ENCODE measurements at regions not wholly inside any gene's neighbourhood (a gene's known extent, or its start where the extent isn't known, plus 50 kb on each side); places are given as distances from the start of the nearest gene placed in this dataset.

DNA sequence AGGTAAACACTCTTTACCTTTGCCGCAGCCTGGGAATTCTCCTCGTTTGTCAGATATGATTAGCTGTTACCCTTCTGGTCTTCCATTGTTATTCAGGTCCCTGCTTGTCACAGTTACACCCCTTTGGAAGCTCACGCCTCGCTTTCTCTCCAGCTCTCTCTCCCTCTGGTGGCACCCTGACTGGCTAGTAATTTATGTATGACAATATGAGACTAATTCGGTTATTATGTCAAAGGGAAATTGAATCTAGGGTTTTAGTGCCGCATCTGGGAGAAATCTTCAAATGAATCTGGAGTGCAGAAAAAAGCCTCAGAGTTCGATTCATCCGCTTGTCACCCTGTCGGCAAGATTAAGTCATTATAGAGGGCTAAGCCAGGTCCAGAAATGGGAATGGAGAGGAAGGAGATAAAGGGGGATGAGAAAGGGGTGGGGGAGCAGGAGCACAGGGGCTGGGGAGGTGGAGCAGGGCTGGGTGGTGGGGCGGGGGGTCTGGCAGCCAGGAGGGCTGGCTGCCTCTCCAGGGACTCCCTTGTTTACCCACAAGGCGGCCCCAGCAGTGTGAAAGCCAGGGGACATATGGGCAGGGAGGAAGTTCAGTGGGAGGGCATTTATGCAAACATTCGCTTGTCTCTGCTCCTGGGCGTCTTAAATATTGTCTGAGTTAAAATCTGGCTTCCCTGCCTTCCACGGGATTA is 179.0 kb upstream of the NECTIN1 start:
- Histone ChIP-seq H3K9me3 (ENCODE audit: control insufficient read depth, low read depth, low read length) (no peaks in the 10 kb centered on the region), H4K5ac (ENCODE audit: insufficient read length, low read depth, low read length) (no peak overlapping the region), H3T11ph (ENCODE audit: low read length) (no peak overlapping the region), H2BK20ac (ENCODE audit: low read depth, low read length, poor library complexity, severe bottlenecking) (no peak overlapping the region), H2BK5ac (ENCODE audit: insufficient read length, low read length) (no peak overlapping the region), H3K79me2 (ENCODE audit: insufficient read depth, low read length) (no peaks in the 10 kb centered on the region), H3K27me3 (ENCODE audit: insufficient read depth, low read length) (no peaks in the 10 kb centered on the region), H2AK5ac (ENCODE audit: insufficient read length, low read length) (no peak overlapping the region), H3K27ac (ENCODE audit: insufficient read length, low read depth, low read length) (no peak overlapping the region), H2BK120ac (ENCODE audit: low read depth, low read length, poor library complexity, severe bottlenecking) (no peak overlapping the region), H2AFZ (ENCODE audit: low read length) (no peak overlapping the region), H4K20me1 (ENCODE audit: control insufficient read depth, insufficient read depth, insufficient read length) (no peaks in the 10 kb centered on the region), H3K23me2 (ENCODE audit: insufficient read length, low read depth, low read length, poor library complexity, severe bottlenecking) (no peaks in the 10 kb centered on the region), H3K79me1 (ENCODE audit: insufficient read depth, low read depth, low read length, poor library complexity, severe bottlenecking) (no peaks in the 10 kb centered on the region), H3K18ac (ENCODE audit: insufficient read length, low read depth, low read length) (no peak overlapping the region), H4K8ac (replicated peaks; ENCODE audit: insufficient read length, low read depth, low read length) (no peak overlapping the region), H3K9ac (ENCODE audit: extremely low read depth, insufficient read length, low read length) (no peak overlapping the region), H3K23ac (ENCODE audit: insufficient read length, low read depth, low read length) (no peak overlapping the region), H4K91ac (ENCODE audit: insufficient read length, low read depth, low read length) (no peak overlapping the region), H3K4ac (ENCODE audit: low read depth, low read length) (no peak overlapping the region), H2BK12ac (ENCODE audit: insufficient read length, low read depth, low read length) (no peak overlapping the region), H3K14ac (ENCODE audit: insufficient read depth, low read length) (no peak overlapping the region), H2BK15ac (ENCODE audit: low read depth, low read length) (no peak overlapping the region), H3K4me1 (ENCODE audit: insufficient read depth, low read length) (peaks cover 2% of the 10 kb centered on the region; the same call in 1 of the 2 replicates), H3K4me2 (ENCODE audit: insufficient read depth, insufficient read length, low read length) (no peak overlapping the region), H3K56ac (ENCODE audit: insufficient read length, low read depth, low read length) (no peak overlapping the region)
- TF ChIP-seq, protein P1, sequence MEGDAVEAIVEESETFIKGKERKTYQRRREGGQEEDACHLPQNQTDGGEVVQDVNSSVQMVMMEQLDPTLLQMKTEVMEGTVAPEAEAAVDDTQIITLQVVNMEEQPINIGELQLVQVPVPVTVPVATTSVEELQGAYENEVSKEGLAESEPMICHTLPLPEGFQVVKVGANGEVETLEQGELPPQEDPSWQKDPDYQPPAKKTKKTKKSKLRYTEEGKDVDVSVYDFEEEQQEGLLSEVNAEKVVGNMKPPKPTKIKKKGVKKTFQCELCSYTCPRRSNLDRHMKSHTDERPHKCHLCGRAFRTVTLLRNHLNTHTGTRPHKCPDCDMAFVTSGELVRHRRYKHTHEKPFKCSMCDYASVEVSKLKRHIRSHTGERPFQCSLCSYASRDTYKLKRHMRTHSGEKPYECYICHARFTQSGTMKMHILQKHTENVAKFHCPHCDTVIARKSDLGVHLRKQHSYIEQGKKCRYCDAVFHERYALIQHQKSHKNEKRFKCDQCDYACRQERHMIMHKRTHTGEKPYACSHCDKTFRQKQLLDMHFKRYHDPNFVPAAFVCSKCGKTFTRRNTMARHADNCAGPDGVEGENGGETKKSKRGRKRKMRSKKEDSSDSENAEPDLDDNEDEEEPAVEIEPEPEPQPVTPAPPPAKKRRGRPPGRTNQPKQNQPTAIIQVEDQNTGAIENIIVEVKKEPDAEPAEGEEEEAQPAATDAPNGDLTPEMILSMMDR (conservative IDR thresholded peaks at IDR 0.05): no peak
- peaks cover 27 to 33% of the 10 kb centered on the region in 2 experiments for H3K4me1 Mint-ChIP-seq
- peaks cover 10% of the 10 kb centered on the region for H3K27me3 Mint-ChIP-seq (ENCODE audit: low read depth)
- no peak for DNase-seq
- no peaks in the 10 kb centered on the region for H3K9me3 Mint-ChIP-seq
- no peaks in the 10 kb centered on the region; a peak in 1 of 7 replicates for H3K36me3 Mint-ChIP-seq (ENCODE audit: insufficient read depth in 1 of 3, low read depth in 3 of 3)
- WGBS (ENCODE audit: extremely low coverage, insufficient read length, low lambda C conversion rate): no CpG with 5 or more reads among the region's 14 CpGs
- no peak overlapping the region; a peak in 1 of 7 replicates for H3K27ac Mint-ChIP-seq
- peak overlapping the region in 1 of 2 experiments; percentile 8; a peak in 2 of 5 replicates for H3K4me3 Mint-ChIP-seq
